NCI-H1436 treated with DMSO at 0.1 percent for 48 hours (cell line): ENCODE measurements at regions not wholly inside any gene's neighbourhood (a gene's known extent, or its start where the extent isn't known, plus 50 kb on each side); places are given as distances from the start of the nearest gene placed in this dataset.
"Not testable (repeated sequence)": the region's sequence is repeated elsewhere in the genome, so short reads cannot be mapped to it uniquely, and the experiment has no call there.

ENCODE experiments used
- DNase-seq: peaks from one replicate; lab custom pipeline; 2025; lab: John Stamatoyannopoulos, UW

- no peak for DNase-seq
Observed at GRCh38 chr4:188377816-188378215, 238.6 kb downstream of the TRIML1 start.

GRCh38 chr4:188383180-188383579, 243.9 kb downstream of the TRIML1 start:
- no peak for DNase-seq

- DNase-seq = no peak
Observed at GRCh38 chr4:188387179-188387791, 248.0 kb downstream of the TRIML1 start.

- not testable (repeated sequence) for DNase-seq
Observed at GRCh38 chr4:188391349-188391748, 252.1 kb downstream of the TRIML1 start.

GRCh38 chr4:188396037-188396436, 256.8 kb downstream of the TRIML1 start:
- no peak for DNase-seq

- no peak for DNase-seq
Observed at GRCh38 chr4:188399834-188400233, 260.6 kb downstream of the TRIML1 start.

- no peak for DNase-seq
Observed at GRCh38 chr4:188400451-188400850, 261.2 kb downstream of the TRIML1 start.

- DNase-seq = no peak
Observed at GRCh38 chr4:188403272-188403671, 264.0 kb downstream of the TRIML1 start.

- DNase-seq = not testable (repeated sequence)
Observed at GRCh38 chr4:188405071-188405835, 266.0 kb downstream of the TRIML1 start.

- no peak for DNase-seq
Observed at GRCh38 chr4:188408244-188409030, 269.2 kb downstream of the TRIML1 start.

GRCh38 chr4:188409851-188410250, 270.6 kb downstream of the TRIML1 start:
- no peak for DNase-seq

- DNase-seq = no peak
Observed at GRCh38 chr4:188411805-188412204, 272.6 kb downstream of the TRIML1 start.

GRCh38 chr4:188412499-188412898, 273.3 kb downstream of the TRIML1 start:
- no peak for DNase-seq

GRCh38 chr4:188414441-188414840, 275.2 kb downstream of the TRIML1 start:
- no peak for DNase-seq

- DNase-seq = no peak
Observed at GRCh38 chr4:188417181-188417580, 277.9 kb downstream of the TRIML1 start.

GRCh38 chr4:188423039-188423438, 283.8 kb downstream of the TRIML1 start:
- no peak for DNase-seq

- no peak for DNase-seq
Observed at GRCh38 chr4:188428935-188429334, 289.7 kb downstream of the TRIML1 start.

GRCh38 chr4:188429965-188430364, 290.7 kb downstream of the TRIML1 start:
- no peak for DNase-seq

GRCh38 chr4:188430384-188430783, 291.1 kb downstream of the TRIML1 start:
- DNase-seq = no peak

GRCh38 chr4:188432328-188432727, 293.1 kb downstream of the TRIML1 start:
- no peak for DNase-seq

- DNase-seq = no peak
Observed at GRCh38 chr4:188433741-188434315, 294.6 kb downstream of the TRIML1 start.

- no peak for DNase-seq
Observed at GRCh38 chr4:188434643-188435042, 295.4 kb downstream of the TRIML1 start.

- no peak for DNase-seq
Observed at GRCh38 chr4:188435381-188435780, 296.1 kb downstream of the TRIML1 start.
